HG02943 (cell line): ENCODE measurements at regions not wholly inside any gene's neighbourhood (a gene's known extent, or its start where the extent isn't known, plus 50 kb on each side); places are given as distances from the start of the nearest gene placed in this dataset.
"Not testable (repeated sequence)": the region's sequence is repeated elsewhere in the genome, so short reads cannot be mapped to it uniquely, and the experiment has no call there.

ENCODE experiments used
- ATAC-seq: cut with Tn5 transposase; IDR thresholded peaks from one replicate; pipeline ENCODE4 v1.9.1; 2021; ENCODE audit warnings: mild to moderate bottlenecking, low read depth, moderate library complexity; ENCODE audit not compliant: unreplicated experiment

DNA sequence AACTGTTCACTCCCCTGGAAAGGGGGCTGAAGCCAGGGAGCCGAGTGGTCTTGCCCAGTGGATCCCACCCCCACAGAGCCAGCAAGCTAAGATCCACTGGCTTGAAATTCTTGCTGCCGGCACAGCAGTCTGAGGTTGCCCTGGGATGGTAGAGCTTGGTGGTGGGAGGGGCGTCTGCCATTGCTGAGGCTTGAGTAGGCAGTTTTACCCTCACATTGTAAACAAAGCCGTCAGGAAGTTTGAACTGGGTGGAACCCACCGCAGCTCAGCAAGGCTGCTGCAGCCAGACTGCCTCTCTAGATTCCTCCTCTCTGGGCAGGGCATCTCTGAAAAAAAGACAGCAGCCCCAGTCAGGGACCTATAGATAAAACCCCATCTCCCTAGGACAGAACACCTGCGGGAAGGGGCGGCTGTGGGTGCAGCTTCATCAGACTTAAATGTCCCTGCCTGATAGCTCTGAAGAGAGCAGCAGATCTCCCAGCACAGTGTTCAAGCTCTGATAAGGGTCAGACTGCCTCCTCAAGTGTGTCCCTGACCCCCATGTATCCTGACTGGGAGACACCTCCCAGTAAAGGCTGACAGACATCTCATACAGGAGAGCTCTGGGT lies 140.0 kb upstream of the C1GALT1 start:
- not testable (repeated sequence) for ATAC-seq

DNA sequence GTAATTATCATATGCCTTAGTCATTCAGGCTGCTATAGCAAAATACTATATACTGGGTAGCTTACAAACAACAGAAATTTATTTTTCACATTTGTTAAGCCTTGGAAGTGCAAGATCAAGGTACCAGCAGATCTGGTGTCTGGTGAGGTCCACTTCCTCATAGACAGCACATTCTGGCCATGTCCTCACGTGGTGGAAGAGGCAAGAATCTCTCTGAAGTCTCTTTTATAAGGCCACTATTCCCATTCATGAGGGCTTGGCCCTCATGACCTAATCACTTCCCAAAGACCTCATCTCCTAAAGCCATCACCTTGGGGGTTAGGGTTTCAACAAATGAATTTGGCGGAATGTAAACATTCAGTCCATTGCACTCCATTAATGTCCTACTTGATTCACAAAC lies 137.5 kb upstream of the C1GALT1 start:
- ATAC-seq, result no peak

DNA sequence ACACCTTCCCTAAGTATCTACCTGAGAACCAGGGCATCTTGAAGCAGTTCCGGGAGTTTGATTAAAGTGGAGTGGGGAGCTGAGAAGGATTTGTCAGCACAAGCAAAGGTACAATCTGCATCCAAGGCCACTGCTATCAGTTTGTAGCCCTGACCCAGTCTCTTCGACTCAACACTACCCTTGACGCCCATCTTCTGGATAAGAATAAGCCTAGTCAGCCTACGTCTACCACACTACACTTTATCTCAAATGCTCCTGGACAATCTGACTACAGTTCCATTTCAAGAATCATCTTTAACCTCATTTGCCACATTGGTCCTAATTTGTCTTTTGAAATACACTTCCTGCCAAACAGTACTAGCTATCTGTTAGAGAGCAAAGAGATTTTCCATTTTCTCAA lies 134.1 kb upstream of the C1GALT1 start:
- ATAC-seq, result no peak

DNA sequence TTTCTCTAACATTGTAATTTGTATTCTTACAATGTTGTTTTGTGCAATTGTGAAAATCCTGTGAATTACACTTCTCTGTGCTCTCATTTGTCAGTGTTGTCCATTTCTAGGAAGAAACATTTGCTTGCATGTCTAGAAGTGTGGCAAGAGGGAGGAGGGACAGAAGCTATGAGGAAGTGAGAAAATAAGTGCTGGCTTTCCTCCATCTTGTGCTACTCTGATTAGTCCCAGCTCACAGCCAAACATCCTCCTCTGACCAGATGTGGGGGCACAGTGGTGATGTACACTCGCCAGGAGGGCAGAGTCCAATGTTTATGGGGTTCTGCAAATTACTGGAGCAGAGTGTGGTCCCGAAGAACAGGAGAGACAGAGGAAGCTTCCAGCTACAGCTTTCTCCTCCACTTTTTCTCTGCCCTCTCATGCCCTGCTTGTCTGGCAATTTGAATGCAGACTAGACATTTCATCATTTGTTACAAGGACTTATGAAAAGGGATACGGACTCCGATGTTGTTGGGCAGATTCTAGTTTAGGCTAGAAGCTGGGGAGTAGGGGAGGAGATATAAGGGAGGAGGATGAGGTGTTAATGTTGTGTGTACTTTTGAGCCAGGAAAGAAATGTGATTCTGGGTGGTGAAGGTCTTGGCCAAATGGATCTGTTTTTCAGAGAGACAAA lies 131.0 kb upstream of the C1GALT1 start:
- peak; percentile 73 for ATAC-seq

DNA sequence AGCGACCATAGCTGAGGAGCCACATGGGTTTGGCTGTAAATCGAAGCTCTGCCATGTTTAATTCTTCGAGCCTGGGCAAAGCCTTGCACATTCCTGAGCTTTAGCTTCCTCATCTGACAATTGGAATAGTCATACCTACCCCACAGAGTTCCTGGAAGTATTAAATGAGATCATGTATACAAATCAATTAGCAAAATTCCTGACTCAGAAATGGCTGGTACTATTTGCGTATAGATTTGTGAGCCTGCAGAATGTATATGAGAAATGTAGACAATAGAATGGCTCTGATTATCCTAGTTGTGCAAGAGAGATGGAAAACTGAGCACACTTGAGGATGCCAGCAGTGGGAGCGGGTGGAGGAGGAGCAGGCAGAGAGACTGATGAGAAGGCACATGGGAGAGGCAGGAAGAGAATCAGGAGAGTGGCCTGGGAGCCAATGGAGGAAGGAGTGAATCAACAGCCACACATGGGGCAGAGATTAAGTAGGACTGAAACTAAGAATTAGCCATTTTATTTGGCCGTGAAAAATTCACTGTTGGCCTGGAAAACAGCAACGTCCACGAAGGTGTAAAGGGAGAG lies 128.0 kb upstream of the C1GALT1 start:
- ATAC-seq, result no peak

DNA sequence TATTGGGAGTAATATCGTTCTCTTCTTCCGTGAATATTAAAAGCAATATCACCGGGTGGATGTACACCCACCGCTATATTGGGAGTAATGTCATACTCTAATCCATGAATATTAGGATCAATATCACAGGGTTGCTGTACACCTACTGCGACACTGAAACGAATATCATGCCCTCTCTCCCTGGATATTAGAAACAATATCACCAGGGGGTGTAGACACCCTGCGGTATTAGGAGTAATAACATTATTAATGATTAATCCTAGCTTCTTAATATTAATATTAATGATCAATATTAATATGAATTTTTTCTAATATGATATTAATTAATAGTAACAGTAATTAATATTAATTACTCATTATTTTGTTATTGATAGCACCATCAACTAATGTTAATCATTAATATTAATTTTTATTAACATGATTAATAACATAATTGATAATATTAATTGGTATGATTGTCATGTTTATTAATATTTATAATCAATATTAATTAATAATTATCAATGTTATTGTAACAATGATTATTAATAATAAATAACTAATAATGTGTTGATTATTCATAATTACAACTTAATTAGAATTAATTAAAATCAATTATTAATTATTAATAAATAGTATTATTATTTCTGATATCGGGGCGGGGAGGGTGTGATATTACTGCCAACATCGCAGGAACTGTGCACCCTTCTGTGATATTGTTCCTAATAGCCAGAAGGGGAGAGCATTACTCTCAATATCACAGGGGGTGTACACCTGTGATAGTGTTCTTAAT lies 121.3 kb upstream of the C1GALT1 start:
- ATAC-seq, result no peak

DNA sequence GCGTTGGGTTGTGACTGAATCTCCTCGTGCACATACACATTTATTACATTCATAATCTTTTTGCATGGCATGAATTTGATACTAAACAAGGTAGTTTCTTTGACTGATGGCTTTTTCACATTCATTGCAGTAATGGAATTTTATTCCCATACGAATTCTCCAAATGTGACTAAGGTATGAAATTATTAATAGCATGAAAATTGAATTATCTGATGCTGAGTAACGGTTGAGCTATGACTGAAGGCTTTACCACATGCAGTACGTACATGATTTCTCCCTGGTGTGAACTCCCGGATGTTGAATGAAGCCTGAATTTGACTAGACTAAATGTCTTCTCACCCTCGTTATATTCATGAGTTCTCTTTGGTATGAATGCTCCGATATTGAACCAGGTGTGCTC lies 104.4 kb upstream of the C1GALT1 start:
- ATAC-seq, result no peak

DNA sequence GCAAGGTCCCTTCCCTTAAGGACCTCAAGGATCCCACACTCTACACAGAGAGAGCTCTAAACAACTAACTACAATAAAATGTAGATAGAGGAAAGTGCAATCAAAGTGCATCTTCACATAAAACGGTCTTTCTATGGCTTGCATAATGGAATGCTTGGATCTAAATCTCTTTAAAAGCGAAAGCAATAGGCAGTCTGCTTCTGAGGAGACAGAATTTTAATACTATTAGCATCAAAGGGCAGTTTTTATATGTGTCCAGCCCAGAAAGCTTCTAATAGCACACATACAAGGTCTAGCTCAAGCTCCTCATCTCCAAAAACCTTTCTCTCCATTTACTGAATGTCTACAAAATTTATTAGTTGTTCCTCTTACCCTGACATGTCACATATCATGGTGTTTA lies 101.5 kb upstream of the C1GALT1 start:
- no peak for ATAC-seq

DNA sequence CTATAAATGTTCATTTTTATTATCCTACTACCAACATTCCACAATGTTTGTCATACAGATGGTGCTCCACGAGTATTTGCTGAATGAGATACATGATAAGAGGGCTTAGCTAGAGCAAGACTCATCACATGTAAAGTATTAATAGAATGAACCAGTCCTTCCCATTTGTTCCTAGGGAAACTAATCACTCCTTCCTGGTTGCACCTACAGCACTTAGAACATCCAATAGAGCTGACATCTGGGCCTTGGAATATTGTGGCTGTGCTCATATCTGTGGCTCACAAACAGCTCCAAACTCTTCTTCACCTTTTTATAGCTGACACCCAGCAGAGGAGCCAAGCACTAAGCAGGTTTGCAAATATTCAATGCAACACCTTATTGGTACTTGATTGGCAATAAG lies 91.9 kb upstream of the C1GALT1 start:
- no peak for ATAC-seq

DNA sequence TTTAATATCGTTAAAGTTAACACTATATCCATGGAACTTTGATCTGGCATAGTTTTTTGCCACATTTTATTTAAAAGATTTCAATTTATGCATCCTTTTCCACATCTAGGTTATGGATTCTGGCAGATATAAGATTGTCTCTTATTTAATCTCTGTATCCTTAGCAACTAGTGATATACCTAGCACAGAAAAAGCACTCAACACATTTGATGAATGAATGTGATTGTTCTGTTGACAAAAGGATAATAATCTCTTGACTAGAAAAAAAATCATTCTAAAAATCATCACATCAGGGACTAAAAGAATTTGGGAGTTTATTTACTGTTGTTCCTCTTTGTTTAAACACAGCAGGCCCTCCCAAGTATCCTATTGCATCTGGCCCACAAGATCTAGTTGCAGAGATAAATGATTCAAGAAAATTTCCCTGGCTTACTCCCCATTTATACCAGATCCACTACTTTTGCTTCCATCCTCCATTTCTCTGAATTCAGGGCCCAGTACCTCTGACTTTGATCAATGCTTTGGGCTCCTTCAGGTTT lies 84.0 kb upstream of the C1GALT1 start:
- ATAC-seq, result no peak

DNA sequence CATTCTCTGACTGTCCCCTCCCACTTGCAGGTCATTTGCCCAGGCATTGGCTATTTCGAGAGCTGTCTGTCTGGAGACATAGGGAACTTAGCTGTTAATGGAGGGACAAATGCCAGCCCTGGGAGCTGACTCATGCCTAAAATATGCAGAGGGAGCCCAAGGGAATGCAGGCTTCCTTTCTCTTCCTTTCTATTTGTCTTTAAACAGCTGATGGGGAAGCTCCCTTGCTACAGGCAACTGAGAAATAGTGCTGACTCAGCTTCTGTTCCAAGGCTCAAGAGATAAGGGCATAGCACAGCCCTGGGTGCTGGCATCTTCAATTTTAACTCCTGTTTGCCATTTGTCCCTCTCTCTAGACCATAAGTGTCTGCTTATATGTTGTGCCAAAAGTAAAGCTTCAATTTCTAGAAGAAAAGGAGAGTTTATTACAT lies 82.7 kb upstream of the C1GALT1 start:
- ATAC-seq, result no peak

DNA sequence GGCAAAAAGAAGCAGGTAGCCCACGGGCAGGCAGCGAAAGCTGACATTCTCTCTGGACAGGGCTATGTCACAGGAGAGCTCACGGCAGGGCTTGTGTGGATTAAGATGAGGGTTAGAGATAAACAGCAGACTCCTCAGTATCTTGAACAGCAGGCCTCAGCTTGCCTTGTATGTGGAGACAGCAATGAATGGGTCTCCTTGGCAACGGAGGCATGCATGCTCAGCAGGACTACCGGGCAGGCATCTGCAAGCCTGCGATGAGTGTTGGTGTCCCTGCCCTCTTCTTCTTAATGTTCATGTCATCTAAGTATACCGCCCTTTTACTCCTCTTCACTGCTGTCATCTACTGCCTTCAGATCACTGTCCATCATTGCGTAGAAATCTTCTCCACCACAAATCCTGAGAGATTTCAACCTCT lies 81.9 kb upstream of the C1GALT1 start:
- no peak for ATAC-seq

DNA sequence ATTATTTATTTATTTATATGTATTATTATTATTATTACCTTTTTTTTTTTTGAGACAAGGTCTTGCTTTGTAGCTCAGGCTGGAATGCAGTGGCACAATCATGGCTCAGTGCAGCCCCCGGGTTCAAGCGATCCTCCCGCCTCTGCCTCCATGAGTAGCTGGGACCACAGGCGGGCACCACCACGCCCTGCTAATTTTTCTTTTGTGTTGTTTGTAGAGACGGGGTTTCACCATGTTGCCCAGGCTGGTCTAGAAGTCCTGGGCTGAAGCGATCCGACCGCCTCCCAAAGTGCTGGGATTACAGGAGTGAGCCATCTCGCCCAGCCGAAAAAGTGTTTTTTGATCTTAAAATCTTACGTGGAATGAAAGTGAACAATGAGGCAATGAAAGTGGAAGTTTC lies 79.4 kb upstream of the C1GALT1 start:
- no peak for ATAC-seq

DNA sequence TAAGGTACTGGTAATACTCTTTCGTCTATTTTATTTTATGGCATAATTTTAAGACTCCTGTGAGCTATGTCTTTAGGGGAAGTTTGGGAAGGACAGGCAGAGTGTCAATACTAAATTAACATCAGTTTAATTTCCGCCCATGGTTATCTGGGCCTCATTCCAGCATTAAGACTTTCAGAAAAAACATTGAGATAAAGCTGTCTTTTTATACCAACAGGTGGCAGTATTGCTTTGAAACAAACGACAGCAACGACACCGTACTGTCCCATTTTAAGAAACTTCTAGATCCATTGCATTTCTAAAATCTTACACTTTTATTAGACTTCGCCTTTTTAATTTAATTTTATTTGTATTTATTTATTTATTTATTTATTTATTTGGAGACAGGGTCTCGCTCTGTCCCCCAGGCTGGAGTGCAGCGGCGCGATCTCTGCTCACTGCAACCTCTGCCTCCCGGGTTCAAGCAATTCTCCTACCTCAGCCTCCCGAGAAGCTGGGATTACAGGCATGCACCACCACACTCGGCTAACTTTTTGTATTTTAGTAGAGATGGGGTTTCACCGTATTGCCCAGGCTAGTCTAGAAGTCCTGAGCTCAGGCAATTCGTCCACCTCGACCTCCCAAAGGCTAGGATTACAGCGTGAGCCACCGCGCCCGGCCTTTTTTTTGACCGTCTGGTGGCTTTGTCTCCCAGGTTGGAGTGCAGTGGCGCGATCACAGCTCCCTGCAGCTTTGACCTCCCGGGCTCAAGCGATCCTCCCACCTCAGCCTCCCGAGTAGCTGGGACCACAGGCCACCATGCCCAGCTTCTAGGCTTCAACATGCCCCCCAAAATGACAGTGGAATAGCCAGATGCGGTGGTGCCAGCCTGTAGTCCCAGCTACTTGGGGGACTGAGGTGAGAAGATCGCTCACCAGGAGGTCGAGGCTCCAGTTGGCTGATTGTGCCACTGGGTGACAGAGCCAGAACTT lies 78.7 kb upstream of the C1GALT1 start:
- ATAC-seq, result no peak

DNA sequence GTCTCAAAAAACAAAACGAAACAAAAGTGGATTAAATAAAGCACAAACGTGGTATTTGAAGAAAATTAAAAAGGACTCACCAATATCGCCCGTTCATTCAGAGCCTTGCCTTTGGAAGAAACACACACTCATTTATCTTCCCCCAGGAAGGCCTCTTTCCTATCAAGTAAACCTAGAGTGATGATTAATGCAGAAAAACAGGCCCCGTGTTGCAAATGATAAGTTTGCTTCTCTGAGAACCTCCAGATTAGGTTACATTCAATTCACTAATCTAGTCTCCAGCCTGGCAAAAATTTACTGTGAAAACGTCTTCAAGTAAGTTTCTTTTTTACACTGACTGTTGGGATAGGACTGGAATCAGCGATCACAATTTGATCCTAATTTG lies 78.0 kb upstream of the C1GALT1 start:
- no peak for ATAC-seq

DNA sequence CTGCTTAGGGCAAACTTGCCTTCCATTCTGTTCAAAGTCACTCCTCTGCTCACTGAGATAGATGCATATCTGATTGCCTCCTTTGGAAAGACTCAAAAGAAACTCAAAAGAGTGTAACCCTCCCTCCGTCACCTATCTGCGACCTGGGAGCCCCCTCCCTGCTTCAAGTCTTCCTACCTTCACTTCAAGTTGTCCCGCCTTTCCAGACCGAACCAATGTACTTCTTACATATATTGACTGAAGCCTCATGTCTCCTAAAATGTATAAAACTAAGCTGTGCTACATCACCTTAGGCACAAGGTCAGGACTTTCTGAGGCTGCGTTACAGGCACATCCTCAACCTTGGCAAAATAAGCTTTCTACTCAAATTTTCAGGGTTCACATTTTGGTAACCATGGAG lies 77.4 kb upstream of the C1GALT1 start:
- ATAC-seq, result no peak

DNA sequence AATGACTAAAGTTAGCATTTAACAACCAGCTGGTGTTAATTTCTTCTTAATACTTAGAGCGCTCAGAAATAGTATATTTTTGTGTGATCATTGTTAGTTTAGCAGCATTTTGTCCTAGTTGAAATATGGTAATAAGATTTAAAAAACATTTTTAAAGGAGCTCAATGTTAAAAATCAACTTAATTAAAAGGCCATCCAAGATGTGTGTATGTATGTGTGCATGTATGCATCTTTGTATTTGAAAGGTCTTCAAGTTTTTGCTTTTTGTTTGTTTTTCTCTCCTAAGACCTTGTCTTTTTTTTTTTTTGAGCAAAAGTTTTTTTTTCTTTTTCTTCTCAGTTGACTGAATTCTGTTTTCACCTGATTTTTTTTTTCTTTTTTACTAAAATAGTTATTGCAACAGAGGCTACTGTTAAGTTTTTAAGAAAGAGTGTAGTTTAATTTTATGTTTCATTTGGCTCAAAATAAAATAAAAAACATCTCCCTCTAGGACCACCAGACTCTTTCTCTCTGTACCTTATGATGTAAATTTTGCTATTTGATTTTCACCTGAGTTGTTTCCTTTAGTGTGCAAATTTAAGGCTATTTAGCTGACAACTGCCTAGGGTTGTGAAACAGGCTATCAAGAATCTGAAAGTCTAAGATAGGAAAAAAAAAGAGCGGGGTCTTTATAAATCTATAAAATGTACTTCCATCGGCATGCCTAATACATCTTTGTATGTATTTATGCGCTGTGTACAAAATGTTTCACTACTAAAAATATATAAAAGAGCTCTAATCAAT lies 76.4 kb upstream of the C1GALT1 start:
- no peak for ATAC-seq

DNA sequence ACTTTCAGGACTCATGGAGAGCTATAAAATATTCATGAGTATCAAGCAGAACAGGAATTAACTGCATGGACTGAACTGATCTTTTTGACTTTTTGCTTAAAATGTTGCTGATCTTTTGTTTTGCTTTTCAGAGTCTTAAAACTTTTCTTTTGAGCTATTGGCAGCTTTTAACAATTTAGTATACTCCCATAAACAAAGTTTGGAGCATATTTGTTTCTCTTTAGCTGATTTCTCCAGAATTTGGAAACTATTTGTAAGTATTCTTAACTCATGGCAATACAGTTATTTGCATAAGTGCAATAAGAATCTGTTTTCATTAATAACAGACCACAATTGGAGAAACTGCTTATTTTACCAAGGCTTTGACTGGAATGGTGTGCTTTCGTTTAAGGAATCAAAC lies 73.4 kb upstream of the C1GALT1 start:
- ATAC-seq, result no peak

DNA sequence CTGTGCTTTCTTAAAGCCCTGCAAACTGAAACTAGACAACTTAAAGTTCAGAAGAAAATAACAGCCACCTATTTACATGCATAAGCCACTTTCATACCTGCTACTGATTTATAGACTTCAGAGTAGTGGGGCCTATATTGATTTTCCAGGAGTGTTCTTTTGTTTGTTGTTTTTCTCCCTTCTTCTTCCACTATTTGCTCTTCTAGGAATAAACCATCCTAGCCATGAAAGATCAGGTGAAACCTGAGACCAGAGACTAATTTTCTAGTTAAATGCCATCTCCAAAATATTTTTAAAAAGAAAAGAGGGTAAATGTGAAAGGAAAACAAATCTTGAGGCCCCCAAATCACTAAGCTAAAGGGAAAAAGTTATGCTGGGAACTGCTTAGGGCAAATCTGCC lies 72.4 kb upstream of the C1GALT1 start:
- ATAC-seq, result no peak
